ENCODE measurements at regions not wholly inside any gene's neighbourhood (a gene's known extent, or its start where the extent isn't known, plus 50 kb on each side); places are given as distances from the start of the nearest gene placed in this dataset.

GRCh38 chr10:124305131-124305530 is 113.6 kb downstream of the OAT start:
- no peak for TF ChIP-seq POLR2A (IDR thresholded peaks at IDR 0.05)
- TF ChIP-seq CTCF (IDR thresholded peaks at IDR 0.05 in 4 of 5, conservative IDR thresholded peaks at IDR 0.05 in 1 of 5), result no peak

Measured in gastrocnemius medialis (tissue), 4 donors.